HCT116 (cell line): ENCODE measurements at regions not wholly inside any gene's neighbourhood (a gene's known extent, or its start where the extent isn't known, plus 50 kb on each side); places are given as distances from the start of the nearest gene placed in this dataset.

Experiments used
- ATAC-seq: fragments of 200-7000 bp; cut with Tn5 transposase; 2 replicates; pipeline ENCODE4 v1.9.1; 2020; ENCODE audit warnings: mild to moderate bottlenecking, moderate library complexity
- BruUV-seq: library from RNA; stranded (reverse); fragments of 400-500 nt; replicated peaks from 2 replicates; lab custom pipeline; 2021; lab: Mats Ljungman, UMichigan
- CTCF ChIA-PET: fragments of 300-600 bp; sonication (Branson Sonifier 250); formaldehyde crosslinking; loops from one replicate; lab custom pipeline; 2021; ENCODE audit warnings: antibody characterized with exemption; lab: Charles Lee
- POLR2A ChIA-PET: fragments of 300-600, 350-600 bp; sonication (Branson Sonifier 250); formaldehyde crosslinking; loops from one replicate; lab custom pipeline; 2021; ENCODE audit warnings: antibody characterized with exemption; lab: Charles Lee
- RAD21 ChIA-PET, 2 experiments: fragments of 300-600 bp; sonication (Branson Sonifier 250); formaldehyde crosslinking; loops; one replicate each; lab custom pipeline; 2023; ENCODE audit warnings: low total read pairs in 2 of 2; ENCODE audit not compliant: uncharacterized antibody in 2 of 2, unreplicated experiment in 2 of 2, low non-redundant PET in 1 of 2; lab: Charles Lee
- DNase-seq: peaks from one replicate; pipeline ENCODE4 v3.0.0-alpha.2; 2010; ENCODE audit warnings: low read depth, low spot score
- H2AFZ ChIP-seq: fragments of 200-600 bp; shearing (Covaris generic), sonication (generic); 2 replicates; pipeline ENCODE4 v1.6.1; 2017; ENCODE audit warnings: low read depth, mixed run types, mixed read lengths, antibody characterized with exemption, low read length; ENCODE audit not compliant: poor library complexity, severe bottlenecking
- H3K27ac ChIP-seq: 2 replicates; pipeline ENCODE4 v1.5.1; 2012; ENCODE audit warnings: low read depth, low read length
- H3K27me3 ChIP-seq: fragments of 200-600 bp; sonication (generic); 2 replicates; pipeline ENCODE4 v1.6.1; 2016; ENCODE audit warnings: mixed run types, low read length, mixed read lengths; ENCODE audit not compliant: insufficient read depth
- H3K36me3 ChIP-seq, 2 experiments: fragments of 200-500 bp in 1 of 2; fragments of 200-600 bp in 1 of 2; sonication (Bioruptor generic) in 1 of 2; sonication (generic) in 1 of 2; 2 replicates each; pipeline versions ENCODE4 v1.5.1 to v1.6.1; 2014 to 2016; ENCODE audit warnings: low read length in 2 of 2, inconsistent platforms in 1 of 2, mixed read lengths in 1 of 2, mixed run types in 1 of 2; ENCODE audit not compliant: insufficient read depth in 2 of 2, control insufficient read depth in 1 of 2
- H3K4me1 ChIP-seq, 2 experiments: fragments of 200-600 bp in 1 of 2; sonication (generic) in 1 of 2; 2 replicates each; pipeline versions ENCODE4 v1.5.1 to v1.6.1; 2012 to 2017; ENCODE audit warnings: low read length in 2 of 2, inconsistent platforms in 1 of 2, mild to moderate bottlenecking in 1 of 2, mixed read lengths in 1 of 2, mixed run types in 1 of 2, moderate library complexity in 1 of 2; ENCODE audit not compliant: insufficient read depth in 2 of 2, control insufficient read depth in 1 of 2
- H3K4me2 ChIP-seq: fragments of 200-600 bp; sonication (generic); 2 replicates; pipeline ENCODE4 v1.6.1; 2017; ENCODE audit warnings: mixed run types, low read length, mixed read lengths
- H3K4me3 ChIP-seq, 2 experiments: fragments of 200-600 bp in 1 of 2; sonication (generic) in 1 of 2; replicated peaks in 1 of 2; 2 replicates each; pipeline ENCODE4 v1.5.1; 2011 to 2016; ENCODE audit warnings: low read length in 2 of 2, control low read depth in 1 of 2, low read depth in 1 of 2, mild to moderate bottlenecking in 1 of 2, mixed read lengths in 1 of 2, mixed run types in 1 of 2
- H3K79me2 ChIP-seq: fragments of 200-600 bp; sonication (generic); 2 replicates; pipeline ENCODE4 v1.6.1; 2017; ENCODE audit warnings: mild to moderate bottlenecking, mixed run types, low read length, moderate library complexity, mixed read lengths; ENCODE audit not compliant: insufficient read depth
- H3K9ac ChIP-seq: fragments of 200-600 bp; sonication (generic); 2 replicates; pipeline ENCODE4 v1.6.1; 2016; ENCODE audit warnings: low read length, mixed read lengths
- H3K9me2 ChIP-seq: fragments of 200-600 bp; sonication (generic), shearing (Covaris generic); 2 replicates; pipeline ENCODE4 v1.6.1; 2017; ENCODE audit warnings: mixed run types, mild to moderate bottlenecking, moderate library complexity; ENCODE audit not compliant: insufficient read depth
- H3K9me3 ChIP-seq, 2 experiments: fragments of 200-500 bp in 1 of 2; fragments of 200-600 bp in 1 of 2; sonication (Bioruptor generic) in 1 of 2; sonication (generic) in 1 of 2; 2 replicates each; pipeline ENCODE4 v1.6.1; 2014 to 2017; ENCODE audit warnings: low read length in 2 of 2, mixed read lengths in 2 of 2, inconsistent platforms in 1 of 2, low read depth in 1 of 2, mild to moderate bottlenecking in 1 of 2, mixed run types in 1 of 2, moderate library complexity in 1 of 2; ENCODE audit not compliant: control insufficient read depth in 1 of 2, insufficient read depth in 1 of 2
- H4K20me1 ChIP-seq: fragments of 200-600 bp; sonication (generic), shearing (Covaris generic); 2 replicates; pipeline ENCODE4 v1.6.1; 2017; ENCODE audit warnings: mixed run types, mild to moderate bottlenecking, moderate library complexity; ENCODE audit not compliant: insufficient read depth
- ATF3 ChIP-seq: IDR thresholded peaks from 2 replicates; pipeline ENCODE4 v1.6.1; 2012
- CTCF ChIP-seq, 3 experiments: fragments of 200-600 bp in 1 of 3; sonication (generic) in 1 of 3; IDR thresholded peaks in 2 of 3; conservative IDR thresholded peaks in 1 of 3; 2 replicates each; pipeline ENCODE4 v1.5.1; 2012 to 2017; ENCODE audit warnings: low read depth in 2 of 3, low read length in 2 of 3, antibody characterized with exemption in 1 of 3, borderline replicate concordance in 1 of 3, control low read depth in 1 of 3, mild to moderate bottlenecking in 1 of 3, mixed read lengths in 1 of 3, mixed run types in 1 of 3, moderate library complexity in 1 of 3; ENCODE audit not compliant: insufficient read depth in 1 of 3
- EZH2 ChIP-seq: fragments of 200-600 bp; sonication (generic); IDR thresholded peaks from 2 replicates; pipeline ENCODE4 v1.6.1; 2017; ENCODE audit warnings: antibody characterized with exemption, mixed run types
- EZH2phosphoT487 ChIP-seq: fragments of 200-600 bp; IDR thresholded peaks from 2 replicates; pipeline ENCODE4 v1.6.1; 2018; ENCODE audit warnings: antibody characterized with exemption, borderline replicate concordance
- RAD21 ChIP-seq: IDR thresholded peaks from 2 replicates; pipeline ENCODE4 v1.6.1; 2012; ENCODE audit warnings: low read depth, mild to moderate bottlenecking
- TCF7L2 ChIP-seq: IDR thresholded peaks from 2 replicates; pipeline ENCODE4 v1.7.0; 2011; ENCODE audit warnings: borderline replicate concordance, inconsistent platforms; ENCODE audit not compliant: insufficient read depth, insufficient read length; ENCODE audit errors: extremely low read depth
- ZNF274 ChIP-seq: fragments of 200-500 bp; sonication (Bioruptor generic); IDR thresholded peaks from 2 replicates; pipeline ENCODE4 v1.6.1; 2014; ENCODE audit warnings: mild to moderate bottlenecking, low read depth, low read length, inconsistent platforms
- intact Hi-C: fragments of 100-400 bp; cut with micrococcal nuclease; formaldehyde crosslinking; loops from 2 replicates; pipeline ENCODE4 v1.10.0; 2022

- TF ChIP-seq EZH2phosphoT487: no peak
- TF ChIP-seq ZNF274: no peak
- TF ChIP-seq, all 23 proteins: peak for 0
These were observed 431.7 kb downstream of the SLITRK1 start (continued) for GRCh38 chr13:83450591-83450990.

- no peak overlapping the region for H3K27ac ChIP-seq
- peak overlapping the region; percentile 42 for H3K4me2 ChIP-seq
- no peaks in the 10 kb centered on the region for H3K36me3 ChIP-seq
- H3K9me3 ChIP-seq: no peaks in the 10 kb centered on the region; a peak in 2 of 4 replicates
- H3K4me1 ChIP-seq: peaks cover 0 to 8% of the 10 kb centered on the region in 2 experiments; a peak in 1 of 4 replicates
- no peaks in the 10 kb centered on the region for H3K27me3 ChIP-seq
- no peaks in the 10 kb centered on the region for H3K79me2 ChIP-seq
- RAD21 ChIA-PET: no interaction called here
- CTCF ChIA-PET: no interaction called here
- H2AFZ ChIP-seq: peak overlapping the region; percentile 57
- DNase-seq (no peak), ATAC-seq (no peak)
- POLR2A ChIA-PET: no interaction called here
- intact Hi-C loops: no loop called here
- TF ChIP-seq TCF7L2 (no peak), ATF3 (no peak), RAD21 (no peak), EZH2 (no peak), CTCF (IDR thresholded peaks at IDR 0.05 in 2 of 3, conservative IDR thresholded peaks at IDR 0.05 in 1 of 3; ENCODE audit: borderline replicate concordance in 1 of 3, insufficient read depth in 1 of 3, low read depth in 2 of 3, low read length in 2 of 3) (no peak)
- TF ChIP-seq, all 23 proteins: peak for 0
- no peaks in the 10 kb centered on the region for H4K20me1 ChIP-seq
- BruUV-seq: no TSS peak
- no peak overlapping the region for H3K4me3 ChIP-seq
- no peaks in the 10 kb centered on the region for H3K9me2 ChIP-seq
- no peak overlapping the region for H3K9ac ChIP-seq
These were observed 432.4 kb downstream of the SLITRK1 start for GRCh38 chr13:83449668-83450395.
